PFSK-1 (cell line): ENCODE measurements at regions not wholly inside any gene's neighbourhood (a gene's known extent, or its start where the extent isn't known, plus 50 kb on each side); places are given as distances from the start of the nearest gene placed in this dataset.

Experiments
- POLR2AphosphoS5 ChIP-seq: IDR thresholded peaks from 2 replicates; pipeline ENCODE4 v1.6.1; 2012; ENCODE audit warnings: low read depth, mild to moderate bottlenecking, control low read depth, low read length, moderate library complexity
- SIN3A ChIP-seq: IDR thresholded peaks from 2 replicates; pipeline ENCODE4 v1.6.1; 2012; ENCODE audit warnings: mild to moderate bottlenecking, low read length, moderate library complexity, borderline replicate concordance; ENCODE audit not compliant: insufficient read depth
- TAF1 ChIP-seq: IDR thresholded peaks from 2 replicates; pipeline ENCODE4 v1.6.1; 2012; ENCODE audit warnings: low read length, control low read depth, borderline replicate concordance; ENCODE audit not compliant: insufficient read depth

GRCh38 chr5:87191645-87192044, 76.0 kb upstream of the RASA1 start:
- TF ChIP-seq POLR2AphosphoS5 (no peak), TAF1 (no peak), SIN3A (no peak)
